ENCODE measurements at regions not wholly inside any gene's neighbourhood (a gene's known extent, or its start where the extent isn't known, plus 50 kb on each side); places are given as distances from the start of the nearest gene placed in this dataset.

DNA sequence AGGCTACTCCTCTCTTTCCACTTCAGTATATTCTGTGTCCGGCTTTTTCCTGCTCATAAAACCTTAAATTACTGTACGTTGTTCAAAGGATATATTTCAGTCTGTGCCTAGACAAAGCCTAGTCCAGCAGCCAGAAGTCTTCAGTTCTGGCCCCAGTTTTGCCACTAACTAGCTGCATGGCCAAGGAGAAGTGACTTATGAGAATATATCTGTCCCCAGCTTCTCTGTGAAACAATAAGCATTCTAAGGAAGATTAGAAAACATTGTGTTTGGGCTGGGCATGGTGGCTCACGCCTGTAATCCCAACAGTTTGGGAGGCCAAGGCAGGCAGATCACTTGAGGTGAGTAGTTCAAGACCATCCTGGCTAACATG lies 105.0 kb upstream of the HDAC9 start:
- Histone ChIP-seq H3K9ac (ENCODE audit: low read length) (no peak overlapping the region), H3K79me2 (ENCODE audit: low read length) (no peaks in the 10 kb centered on the region), H3K4me3 (ENCODE audit: low read length) (no peak overlapping the region), H2AFZ (ENCODE audit: low read depth, low read length) (no peak overlapping the region), H3K36me3 (replicated peaks; ENCODE audit: low read depth, low read length) (no peaks in the 10 kb centered on the region), H3K4me1 (ENCODE audit: low read length) (peaks cover 37% of the 10 kb centered on the region), H3K27me3 (ENCODE audit: low read depth, low read length) (no peaks in the 10 kb centered on the region), H3K9me3 (ENCODE audit: insufficient read depth, low read length) (no peaks in the 10 kb centered on the region), H3K4me2 (ENCODE audit: low read length) (peak overlapping the region; percentile 67), H3K27ac (ENCODE audit: low read length) (no peak overlapping the region), H4K20me1 (ENCODE audit: insufficient read depth, low read length) (no peaks in the 10 kb centered on the region)
- TF ChIP-seq, protein P1, sequence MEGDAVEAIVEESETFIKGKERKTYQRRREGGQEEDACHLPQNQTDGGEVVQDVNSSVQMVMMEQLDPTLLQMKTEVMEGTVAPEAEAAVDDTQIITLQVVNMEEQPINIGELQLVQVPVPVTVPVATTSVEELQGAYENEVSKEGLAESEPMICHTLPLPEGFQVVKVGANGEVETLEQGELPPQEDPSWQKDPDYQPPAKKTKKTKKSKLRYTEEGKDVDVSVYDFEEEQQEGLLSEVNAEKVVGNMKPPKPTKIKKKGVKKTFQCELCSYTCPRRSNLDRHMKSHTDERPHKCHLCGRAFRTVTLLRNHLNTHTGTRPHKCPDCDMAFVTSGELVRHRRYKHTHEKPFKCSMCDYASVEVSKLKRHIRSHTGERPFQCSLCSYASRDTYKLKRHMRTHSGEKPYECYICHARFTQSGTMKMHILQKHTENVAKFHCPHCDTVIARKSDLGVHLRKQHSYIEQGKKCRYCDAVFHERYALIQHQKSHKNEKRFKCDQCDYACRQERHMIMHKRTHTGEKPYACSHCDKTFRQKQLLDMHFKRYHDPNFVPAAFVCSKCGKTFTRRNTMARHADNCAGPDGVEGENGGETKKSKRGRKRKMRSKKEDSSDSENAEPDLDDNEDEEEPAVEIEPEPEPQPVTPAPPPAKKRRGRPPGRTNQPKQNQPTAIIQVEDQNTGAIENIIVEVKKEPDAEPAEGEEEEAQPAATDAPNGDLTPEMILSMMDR (IDR thresholded peaks at IDR 0.05; ENCODE audit: low read depth, low read length), result no peak
- no peak for TF ChIP-seq EZH2phosphoT487 (IDR thresholded peaks at IDR 0.05; ENCODE audit: low read depth)

DNA sequence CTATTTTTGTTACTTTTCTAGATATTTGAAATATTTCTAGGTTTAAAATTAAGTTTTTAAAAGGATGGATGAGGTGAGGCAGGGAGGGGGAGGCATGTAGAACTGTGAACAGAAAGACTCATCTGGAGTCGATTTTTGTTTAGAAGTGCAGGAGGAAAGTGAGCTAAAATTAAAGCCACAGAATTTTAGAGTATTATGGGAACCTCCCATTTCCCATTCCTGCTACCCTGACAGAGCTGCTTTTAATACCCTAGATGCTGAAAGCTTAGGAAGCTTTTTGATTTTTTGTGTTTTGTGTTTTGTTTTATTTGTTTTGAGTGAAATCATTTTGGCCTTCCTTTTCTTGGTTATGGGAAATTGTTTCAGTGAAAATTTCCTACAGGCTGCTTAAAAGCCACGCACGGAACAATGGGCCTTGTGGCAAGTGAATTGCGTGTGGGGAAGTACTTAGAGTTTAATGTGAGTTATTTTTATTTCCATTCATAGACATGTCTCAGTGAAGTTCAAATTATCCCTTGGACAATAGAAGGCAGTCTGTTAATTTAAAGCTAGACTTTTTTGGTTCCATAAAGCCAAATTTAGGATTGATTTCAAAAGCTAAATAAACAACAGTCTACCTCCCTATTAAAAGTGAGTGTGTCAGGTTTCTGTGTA lies 102.0 kb upstream of the HDAC9 start:
- Histone ChIP-seq H3K4me2 (ENCODE audit: low read length) (no peak overlapping the region), H3K9me3 (ENCODE audit: insufficient read depth, low read length) (no peaks in the 10 kb centered on the region), H3K27ac (ENCODE audit: low read length) (no peak overlapping the region), H3K9ac (ENCODE audit: low read length) (no peak overlapping the region), H3K79me2 (ENCODE audit: low read length) (no peaks in the 10 kb centered on the region), H3K4me3 (ENCODE audit: low read length) (no peak overlapping the region), H3K27me3 (ENCODE audit: low read depth, low read length) (no peaks in the 10 kb centered on the region), H4K20me1 (ENCODE audit: insufficient read depth, low read length) (no peaks in the 10 kb centered on the region), H3K4me1 (ENCODE audit: low read length) (peaks cover 23% of the 10 kb centered on the region), H3K36me3 (replicated peaks; ENCODE audit: low read depth, low read length) (no peaks in the 10 kb centered on the region), H2AFZ (ENCODE audit: low read depth, low read length) (no peak overlapping the region; the same call in 1 of the 2 replicates)
- no peak for TF ChIP-seq EZH2phosphoT487 (IDR thresholded peaks at IDR 0.05; ENCODE audit: low read depth)
- TF ChIP-seq, protein P1 (IDR thresholded peaks at IDR 0.05; ENCODE audit: low read depth, low read length), result no peak

DNA sequence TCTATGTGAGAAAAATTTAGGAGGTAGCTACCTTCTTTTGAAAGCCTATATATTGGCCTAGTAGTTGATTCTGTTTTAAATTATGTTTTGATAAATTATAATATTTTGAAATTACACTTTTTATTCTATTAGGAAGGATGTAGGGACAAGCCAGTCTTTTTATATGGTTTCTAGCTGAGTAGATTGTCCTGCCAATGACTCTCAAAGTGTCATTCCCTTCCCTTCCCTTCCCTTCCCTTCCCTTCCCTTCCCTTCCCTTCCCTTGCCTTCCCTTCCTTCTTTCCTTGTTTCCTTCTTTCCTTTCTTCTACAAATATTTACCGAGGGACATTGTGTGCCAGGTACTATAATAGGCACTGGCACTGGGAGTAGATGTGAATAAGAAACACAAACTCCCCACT lies 99.7 kb upstream of the HDAC9 start:
- no peaks in the 10 kb centered on the region for H3K27me3 ChIP-seq (ENCODE audit: low read depth, low read length)
- H2AFZ ChIP-seq (ENCODE audit: low read depth, low read length), result no peak overlapping the region
- no peak overlapping the region for H3K9ac ChIP-seq (ENCODE audit: low read length)
- TF ChIP-seq, protein P1 (IDR thresholded peaks at IDR 0.05; ENCODE audit: low read depth, low read length), result no peak
- no peak for TF ChIP-seq EZH2phosphoT487 (IDR thresholded peaks at IDR 0.05; ENCODE audit: low read depth)
- H3K36me3 ChIP-seq (replicated peaks; ENCODE audit: low read depth, low read length), result no peaks in the 10 kb centered on the region
- no peak overlapping the region for H3K4me3 ChIP-seq (ENCODE audit: low read length)
- no peak overlapping the region for H3K4me2 ChIP-seq (ENCODE audit: low read length)
- H3K4me1 ChIP-seq (ENCODE audit: low read length), result no peaks in the 10 kb centered on the region; the same call in 1 of the 2 replicates
- no peaks in the 10 kb centered on the region for H3K9me3 ChIP-seq (ENCODE audit: insufficient read depth, low read length)
- no peaks in the 10 kb centered on the region for H3K79me2 ChIP-seq (ENCODE audit: low read length)
- H4K20me1 ChIP-seq (ENCODE audit: insufficient read depth, low read length), result no peaks in the 10 kb centered on the region
- no peak overlapping the region for H3K27ac ChIP-seq (ENCODE audit: low read length)

DNA sequence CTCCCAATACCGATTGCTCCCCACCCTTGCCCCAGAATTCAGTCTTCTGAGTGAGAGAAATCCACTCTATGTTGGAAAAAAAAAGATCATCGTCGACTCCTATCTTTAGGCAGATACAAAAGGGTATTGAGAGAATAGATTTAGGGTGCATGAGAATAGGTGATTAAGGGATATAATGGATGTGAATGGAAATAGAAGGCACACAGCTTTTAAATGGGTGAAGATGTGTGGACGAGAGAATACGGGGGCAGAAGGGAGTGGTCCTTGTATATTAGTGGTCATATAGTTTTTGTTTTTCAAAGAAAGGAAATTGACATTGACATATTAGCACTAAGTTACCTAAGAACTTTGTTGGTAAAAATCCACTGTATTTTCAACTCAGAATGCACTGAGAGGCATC lies 98.6 kb upstream of the HDAC9 start:
- no peak overlapping the region for H3K27ac ChIP-seq (ENCODE audit: low read length)
- no peaks in the 10 kb centered on the region for H3K27me3 ChIP-seq (ENCODE audit: low read depth, low read length)
- no peaks in the 10 kb centered on the region for H3K9me3 ChIP-seq (ENCODE audit: insufficient read depth, low read length)
- no peak overlapping the region for H2AFZ ChIP-seq (ENCODE audit: low read depth, low read length)
- no peaks in the 10 kb centered on the region for H4K20me1 ChIP-seq (ENCODE audit: insufficient read depth, low read length)
- no peak overlapping the region for H3K9ac ChIP-seq (ENCODE audit: low read length)
- H3K4me3 ChIP-seq (ENCODE audit: low read length), result no peak overlapping the region
- no peak overlapping the region for H3K4me2 ChIP-seq (ENCODE audit: low read length)
- peaks cover 9% of the 10 kb centered on the region for H3K4me1 ChIP-seq (ENCODE audit: low read length)
- no peak for TF ChIP-seq EZH2phosphoT487 (IDR thresholded peaks at IDR 0.05; ENCODE audit: low read depth)
- TF ChIP-seq, protein P1 (IDR thresholded peaks at IDR 0.05; ENCODE audit: low read depth, low read length), result no peak
- no peaks in the 10 kb centered on the region for H3K79me2 ChIP-seq (ENCODE audit: low read length)
- no peaks in the 10 kb centered on the region for H3K36me3 ChIP-seq (replicated peaks; ENCODE audit: low read depth, low read length)
